ENCODE measurements at regions not wholly inside any gene's neighbourhood (a gene's known extent, or its start where the extent isn't known, plus 50 kb on each side); places are given as distances from the start of the nearest gene placed in this dataset.

GRCh38 chr16:51559901-51560300 lies 408.8 kb upstream of the SALL1 start:
- no peak for DNase-seq

- DNase-seq: no peak
These were observed 406.6 kb upstream of the SALL1 start for GRCh38 chr16:51557670-51558069.

GRCh38 chr16:51556694-51557340 lies 405.7 kb upstream of the SALL1 start:
- no peak for DNase-seq

- no peak for DNase-seq
These were observed 402.8 kb upstream of the SALL1 start for GRCh38 chr16:51553910-51554309.

DNA sequence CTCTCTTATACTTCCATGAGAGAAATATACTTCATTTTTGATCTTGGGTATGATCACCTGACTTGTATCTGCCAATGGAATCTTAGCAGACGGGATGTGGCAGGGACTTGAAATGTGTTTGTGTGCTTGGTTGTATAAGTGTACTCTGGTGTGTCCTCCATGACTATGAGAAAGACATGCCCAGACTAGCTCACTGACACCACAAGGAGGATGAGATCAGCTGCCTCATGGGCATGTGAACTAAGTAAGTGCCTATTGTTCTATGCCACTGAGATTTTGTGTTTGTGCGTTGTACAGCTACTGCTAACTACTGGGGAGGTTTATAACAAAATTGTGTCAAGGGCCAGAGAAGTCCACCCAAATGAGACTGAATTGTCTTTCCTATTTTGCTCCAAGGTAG lies 402.2 kb upstream of the SALL1 start:
- peak; percentile 45 for DNase-seq

DNA sequence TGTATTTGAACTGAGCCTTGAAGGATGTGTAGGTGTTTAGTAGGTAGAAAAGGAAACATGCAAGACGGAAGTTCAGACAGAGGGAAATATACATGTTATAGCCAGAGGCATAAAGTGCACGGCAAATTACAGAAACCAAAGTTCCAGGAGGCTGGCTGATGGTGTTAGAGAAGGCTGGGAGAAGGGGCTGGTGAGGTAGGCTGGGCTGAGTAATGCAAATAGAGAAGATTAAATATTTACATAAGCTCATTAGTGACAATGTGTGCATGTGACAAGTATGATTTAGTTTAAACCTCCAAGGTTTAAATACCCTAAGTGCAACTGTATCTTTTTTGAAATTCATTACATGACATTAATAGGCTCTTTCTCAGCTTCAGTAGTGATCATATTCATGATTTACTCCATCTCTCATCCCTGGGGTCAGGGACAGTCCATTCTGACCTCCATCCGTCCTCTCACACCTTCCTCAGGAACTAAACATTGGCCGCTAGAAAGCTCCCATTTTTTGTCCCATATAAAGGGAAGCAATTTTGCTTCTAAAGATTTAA lies 399.8 kb upstream of the SALL1 start:
- peak; percentile 13 for DNase-seq

DNA sequence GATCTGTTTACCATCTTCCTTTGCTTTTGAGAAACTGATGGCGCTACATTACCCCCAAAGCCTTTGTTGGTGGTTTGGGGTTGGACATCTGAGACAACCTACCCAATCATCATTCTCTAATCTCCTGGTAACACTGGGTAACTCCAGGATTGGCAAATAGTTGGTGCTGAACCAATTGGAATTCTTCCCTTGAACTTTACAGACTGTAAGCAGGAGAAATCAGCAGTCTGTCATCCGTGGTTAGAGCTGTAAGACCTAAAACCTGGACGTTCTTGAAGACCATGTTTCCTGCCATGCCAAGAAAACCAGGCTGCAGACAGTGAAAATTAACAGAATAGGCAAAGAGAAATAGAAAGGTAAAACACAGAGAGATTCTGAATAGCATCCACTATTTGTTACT lies 398.8 kb upstream of the SALL1 start:
- DNase-seq: no peak

- no peak for DNase-seq
These were observed 394.9 kb upstream of the SALL1 start for GRCh38 chr16:51545951-51546350.

DNA sequence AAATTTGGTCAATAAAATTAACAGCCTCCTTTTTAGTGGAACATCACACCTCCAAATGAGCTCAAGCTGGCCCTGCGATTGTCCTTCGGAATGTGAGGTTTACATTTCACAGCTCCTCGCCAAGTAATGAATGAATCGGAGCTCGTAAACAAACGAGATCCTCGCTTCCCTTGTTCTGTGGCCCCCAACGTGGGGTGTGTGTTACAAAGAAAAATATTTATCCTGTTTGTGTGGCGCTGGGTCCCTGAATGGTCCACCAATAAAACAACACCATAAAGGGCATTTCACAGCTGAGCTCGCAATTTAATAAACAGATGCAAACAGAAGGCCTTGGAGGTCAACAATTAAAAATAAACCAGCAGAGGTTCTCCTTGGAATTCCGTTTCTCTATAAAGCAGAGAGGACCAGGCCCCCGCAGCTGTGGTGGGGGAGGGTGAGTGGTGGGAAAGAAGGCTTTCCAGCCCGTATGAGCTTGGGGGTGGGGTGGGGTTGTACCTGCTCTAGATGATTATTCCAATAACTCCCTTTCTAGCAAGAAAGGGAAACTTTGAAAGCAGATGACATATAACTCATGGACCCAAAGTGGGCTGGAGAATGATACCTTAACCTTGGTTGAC lies 393.9 kb upstream of the SALL1 start:
- no peak for DNase-seq

GRCh38 chr16:51543971-51544370 lies 392.9 kb upstream of the SALL1 start:
- DNase-seq: no peak

DNA sequence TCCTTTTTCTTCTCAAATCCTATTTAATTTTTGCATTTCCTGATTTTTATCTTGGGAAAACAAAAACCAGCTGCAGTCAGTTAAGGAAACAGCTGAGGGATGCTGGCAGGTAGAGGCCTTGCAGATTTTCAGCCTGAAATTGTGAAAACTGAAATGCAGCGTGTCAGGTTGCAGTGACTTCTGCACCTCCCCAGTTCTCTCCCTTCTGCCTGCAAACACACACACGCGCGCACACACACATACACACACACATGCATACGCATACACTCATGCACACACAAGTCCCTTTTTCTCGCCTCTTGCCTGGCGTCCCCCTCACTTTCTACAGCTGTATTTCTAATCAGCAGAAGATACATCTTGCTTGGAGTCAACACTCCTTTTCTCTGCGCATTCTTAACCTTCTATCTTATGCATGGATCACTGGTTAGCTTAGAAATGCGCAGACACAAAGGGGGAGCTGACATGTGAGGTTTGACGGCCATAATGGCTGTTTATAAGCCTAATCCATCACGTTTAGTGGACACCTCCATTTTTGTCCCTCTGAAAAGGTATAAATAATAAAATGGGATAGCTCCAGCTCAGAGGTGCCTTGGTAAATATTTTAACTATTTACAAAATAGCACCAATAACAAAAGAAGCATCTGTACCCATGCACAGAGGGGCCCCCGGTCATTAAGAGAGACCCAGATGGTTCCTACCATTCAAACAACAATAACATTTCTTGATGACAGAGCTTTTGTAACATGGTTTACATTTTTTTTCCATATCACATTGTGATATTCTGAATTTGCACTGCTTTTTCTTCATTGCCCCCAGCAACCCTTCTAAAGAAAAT lies 392.1 kb upstream of the SALL1 start:
- DNase-seq: no peak

DNA sequence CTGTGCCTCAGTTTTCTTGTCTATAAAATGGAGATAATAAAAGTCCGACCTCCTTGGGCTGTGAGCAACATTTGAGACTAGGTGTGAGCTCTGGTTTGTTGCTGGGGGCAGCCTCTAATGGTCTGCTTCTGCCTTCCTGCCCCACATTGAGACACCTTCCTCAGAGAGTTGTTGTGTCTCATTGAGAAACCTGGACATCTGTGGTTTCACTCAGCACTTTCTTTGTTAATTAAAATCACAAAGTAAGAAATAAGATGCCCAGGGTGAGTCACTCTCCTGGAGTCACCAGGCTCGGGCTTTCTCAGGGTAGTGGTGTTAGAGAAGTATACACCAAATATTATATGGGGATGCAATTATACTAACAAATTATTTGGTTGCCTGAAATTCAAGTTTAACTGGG lies 389.2 kb upstream of the SALL1 start:
- DNase-seq: no peak

DNA sequence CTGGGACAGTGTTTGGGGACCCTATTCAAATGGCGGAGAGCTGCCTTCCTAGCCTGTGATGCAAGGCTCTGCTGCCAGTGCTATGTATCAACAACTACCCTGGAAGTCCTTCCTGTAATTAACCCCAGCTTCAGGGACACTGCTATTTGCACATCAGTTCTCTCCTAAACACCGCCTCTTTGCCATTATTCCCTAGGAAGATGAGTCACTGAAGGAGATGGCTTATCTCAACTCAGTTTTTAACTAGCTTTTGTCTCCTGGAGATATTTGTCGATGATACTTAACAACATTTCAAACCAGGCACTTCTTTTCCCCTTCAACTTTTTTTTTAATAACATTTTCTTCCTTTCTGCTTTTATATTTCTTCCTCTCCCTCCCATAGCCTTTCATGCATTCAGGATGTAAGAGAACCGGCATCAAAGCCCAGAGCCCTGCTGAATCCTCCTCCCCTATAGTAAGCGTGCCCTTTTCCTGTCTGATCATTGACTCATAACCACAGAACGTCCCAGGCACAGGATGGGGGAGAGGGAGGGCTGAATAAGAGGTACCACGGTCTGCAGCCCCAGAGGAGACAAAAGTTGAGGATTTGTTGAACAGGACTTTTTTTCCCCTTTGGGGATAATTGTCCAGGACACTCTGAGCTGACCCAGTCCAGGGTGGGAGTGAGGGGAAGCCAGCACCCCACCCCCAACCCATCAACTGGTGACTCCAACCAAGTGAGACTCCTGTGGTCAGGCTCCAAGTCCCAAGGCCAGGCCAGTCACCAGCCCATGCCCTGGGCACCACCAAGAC lies 387.8 kb upstream of the SALL1 start:
- DNase-seq: peak; percentile 51

DNA sequence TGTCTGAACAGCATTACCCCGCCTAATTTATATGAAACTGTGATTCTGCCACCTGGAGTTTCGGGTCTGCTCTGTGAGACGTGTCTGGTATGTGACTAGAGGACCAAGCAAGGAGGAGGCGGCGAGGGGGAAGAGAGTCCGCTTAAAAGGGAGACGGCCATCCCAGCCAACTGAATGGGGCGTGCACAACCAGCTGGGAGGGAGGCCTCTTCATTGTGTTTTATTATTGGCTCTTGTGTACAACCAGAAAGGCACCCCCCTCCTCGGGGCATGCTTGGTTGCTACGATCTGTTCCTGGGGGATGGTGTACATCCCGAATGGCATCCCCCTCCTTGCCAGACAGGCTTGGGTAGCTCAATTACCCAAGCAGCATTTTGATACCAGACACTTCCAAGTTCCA lies 384.5 kb upstream of the SALL1 start:
- no peak for DNase-seq

- DNase-seq: no peak
These were observed 381.5 kb upstream of the SALL1 start for GRCh38 chr16:51532551-51532950.

DNA sequence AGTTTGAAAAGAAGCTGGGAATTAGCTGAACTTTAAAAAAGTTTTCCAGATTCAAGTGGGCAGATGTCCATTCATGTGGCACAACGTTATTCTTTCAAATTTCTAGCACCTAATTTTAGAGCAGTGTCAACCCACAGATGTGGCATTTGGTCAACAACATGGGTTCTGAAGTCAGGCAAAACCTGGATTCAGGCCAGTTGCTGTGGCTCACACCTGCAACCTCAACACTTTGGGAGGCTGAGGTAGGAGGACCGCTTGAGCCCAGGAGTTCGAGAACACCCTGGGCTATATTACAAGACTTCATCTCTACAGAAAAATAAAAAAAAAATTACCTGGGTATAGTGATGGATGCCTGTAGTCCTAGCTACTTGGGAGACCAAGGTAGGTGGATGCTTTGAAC lies 380.2 kb upstream of the SALL1 start:
- no peak for DNase-seq

- no peak for DNase-seq
These were observed 376.3 kb upstream of the SALL1 start for GRCh38 chr16:51527349-51527748.

GRCh38 chr16:51526621-51527020 lies 375.6 kb upstream of the SALL1 start:
- DNase-seq: no peak

- DNase-seq: no peak
These were observed 373.7 kb upstream of the SALL1 start for GRCh38 chr16:51524555-51525373.

GRCh38 chr16:51524070-51524469 lies 373.0 kb upstream of the SALL1 start:
- DNase-seq: no peak

- DNase-seq: no peak
These were observed 372.3 kb upstream of the SALL1 start for GRCh38 chr16:51523400-51523799.

DNA sequence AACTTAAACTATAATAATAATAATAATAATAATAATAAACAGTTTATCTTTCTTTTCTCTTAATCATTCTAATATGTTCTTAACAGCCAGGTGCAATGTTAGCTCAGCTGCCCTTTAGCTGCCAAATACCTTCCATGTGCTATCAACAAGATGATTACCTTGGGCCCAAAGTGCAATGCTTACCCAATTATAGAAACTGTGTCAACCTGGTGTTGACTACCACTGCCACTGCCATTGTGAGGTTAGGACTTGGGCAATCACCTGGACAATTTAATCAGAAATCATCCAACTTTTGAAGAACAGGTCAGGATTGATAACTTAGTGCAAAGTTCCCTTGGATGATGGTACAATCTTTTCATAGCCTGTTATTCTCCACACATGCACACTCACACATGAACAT lies 371.8 kb upstream of the SALL1 start:
- no peak for DNase-seq
